NCI-H1092 treated with DMSO at 0.1 percent for 48 hours (cell line): ENCODE measurements at regions not wholly inside any gene's neighbourhood (a gene's known extent, or its start where the extent isn't known, plus 50 kb on each side); places are given as distances from the start of the nearest gene placed in this dataset.

Source experiments
- DNase-seq: peaks from one replicate; lab custom pipeline; 2025; lab: John Stamatoyannopoulos, UW

DNA sequence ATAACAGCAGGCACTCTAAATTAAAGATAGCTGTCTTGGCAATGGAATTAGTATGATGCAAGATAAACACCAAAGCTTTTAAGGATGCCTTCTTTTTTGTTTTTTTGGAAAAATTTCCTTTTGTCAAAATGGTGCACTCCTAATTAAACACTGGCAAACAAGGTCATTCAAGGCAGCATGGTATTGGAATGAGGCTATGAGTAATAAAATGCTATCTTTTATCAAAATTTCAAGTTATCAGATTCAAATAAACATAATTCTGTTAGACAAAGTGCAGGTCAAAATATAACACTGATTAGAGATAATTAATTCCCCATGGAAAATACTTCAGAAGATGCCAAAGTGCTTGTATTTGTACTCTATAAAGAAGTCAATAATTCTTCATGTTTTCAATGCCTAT lies 514.1 kb downstream of the TENT5A start:
- DNase-seq = no peak

DNA sequence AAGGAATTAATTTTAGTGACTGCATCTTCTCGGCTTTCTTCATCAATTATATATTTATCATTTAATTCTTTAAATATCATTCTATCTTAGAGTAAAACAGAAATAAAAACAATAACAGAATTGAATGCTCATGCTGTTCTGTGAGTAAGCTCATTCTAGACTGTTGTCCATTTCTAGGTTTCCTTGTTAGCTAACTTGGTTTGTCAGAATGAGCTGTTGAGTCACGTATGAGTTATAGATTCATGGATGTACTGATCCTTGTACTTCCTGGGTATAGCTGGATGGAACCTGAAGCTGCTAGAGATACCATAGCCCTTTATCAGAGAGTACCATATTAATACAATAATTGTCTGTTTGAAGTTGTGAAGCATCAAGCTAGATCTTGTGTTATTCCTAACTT lies 515.3 kb downstream of the TENT5A start:
- no peak for DNase-seq

DNA sequence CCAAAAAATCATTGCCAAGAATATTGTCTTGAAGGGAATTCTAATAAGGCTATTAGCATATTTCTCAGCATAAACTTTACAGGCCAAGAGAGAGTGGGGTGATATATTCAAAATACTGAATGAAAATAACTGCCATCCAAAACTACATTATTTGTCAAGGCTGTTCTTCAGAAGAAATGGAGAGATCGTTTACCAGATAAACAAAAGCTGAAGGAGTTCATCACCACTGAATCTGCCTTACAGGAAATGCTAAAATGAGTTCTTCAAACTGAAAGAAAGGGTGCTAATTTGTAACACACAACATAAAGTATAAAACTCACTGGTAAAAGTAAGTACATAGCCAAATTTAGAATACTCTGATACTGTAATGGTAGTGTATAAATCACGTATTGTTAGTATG lies 517.0 kb downstream of the TENT5A start:
- no peak for DNase-seq

DNA sequence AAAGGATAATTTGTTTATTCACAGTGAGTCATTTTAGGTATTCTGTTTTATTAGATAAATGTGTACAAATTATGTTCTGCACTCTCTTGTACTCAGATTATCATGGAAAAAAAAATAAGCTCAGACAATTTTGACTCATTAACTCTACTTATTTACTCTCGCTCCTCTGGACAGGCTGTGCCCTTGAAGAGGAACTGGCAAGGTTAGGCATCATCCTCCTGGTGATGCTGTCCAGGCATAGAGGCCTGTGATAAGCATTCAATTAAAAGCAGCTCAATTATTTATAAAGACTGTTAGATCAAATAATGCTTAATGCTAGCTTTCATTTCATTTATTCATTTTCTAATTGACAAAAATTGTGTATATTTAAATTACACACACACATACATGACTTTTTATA lies 518.5 kb downstream of the TENT5A start:
- no peak for DNase-seq

DNA sequence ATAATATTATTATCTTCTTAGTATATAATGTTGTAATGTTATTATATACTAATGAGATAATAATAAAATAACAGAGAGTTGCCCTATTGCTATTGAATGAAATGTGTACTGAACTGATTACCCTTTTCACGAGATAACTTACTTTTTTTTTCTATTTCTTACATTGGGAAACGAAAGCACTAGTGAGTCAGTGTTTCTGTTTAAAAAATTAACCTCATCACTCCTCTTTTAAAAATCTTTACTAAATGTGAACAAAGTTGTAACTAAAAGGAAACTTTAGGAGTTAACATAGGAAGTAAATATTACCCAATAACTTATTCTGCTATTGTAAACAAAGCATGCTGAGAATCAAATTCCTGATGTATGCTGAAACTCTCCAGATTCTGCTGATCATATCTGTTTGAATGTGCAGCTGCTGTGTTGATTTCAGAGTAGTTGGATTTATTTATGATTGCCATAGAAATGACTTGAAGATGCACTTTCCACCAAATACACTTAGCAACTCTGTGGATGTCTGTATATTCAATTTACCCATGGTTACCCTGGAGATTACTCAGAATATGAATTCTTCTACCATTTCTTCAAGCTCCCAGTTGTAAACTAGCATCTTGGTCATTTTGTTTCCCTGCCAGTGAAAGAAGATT lies 523.4 kb downstream of the TENT5A start:
- no peak for DNase-seq

DNA sequence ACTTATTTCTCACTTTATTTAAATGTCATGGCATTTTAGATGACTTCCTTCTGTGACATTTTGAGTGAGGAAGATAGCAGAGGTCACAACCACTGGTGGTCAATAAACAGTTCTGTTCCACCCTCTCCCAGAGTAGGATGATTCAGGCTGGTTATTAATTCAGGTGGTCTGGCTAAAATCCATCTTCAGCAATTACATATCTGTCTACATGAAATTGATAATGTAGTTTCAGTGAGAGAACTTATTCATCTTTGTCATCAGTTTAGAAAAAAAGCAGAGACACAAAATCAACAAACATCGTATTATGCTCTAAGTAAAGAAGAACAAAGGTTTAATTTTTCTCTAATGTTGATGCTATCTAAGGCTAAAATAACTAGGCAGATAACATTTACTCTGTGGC lies 525.5 kb downstream of the TENT5A start:
- no peak for DNase-seq

DNA sequence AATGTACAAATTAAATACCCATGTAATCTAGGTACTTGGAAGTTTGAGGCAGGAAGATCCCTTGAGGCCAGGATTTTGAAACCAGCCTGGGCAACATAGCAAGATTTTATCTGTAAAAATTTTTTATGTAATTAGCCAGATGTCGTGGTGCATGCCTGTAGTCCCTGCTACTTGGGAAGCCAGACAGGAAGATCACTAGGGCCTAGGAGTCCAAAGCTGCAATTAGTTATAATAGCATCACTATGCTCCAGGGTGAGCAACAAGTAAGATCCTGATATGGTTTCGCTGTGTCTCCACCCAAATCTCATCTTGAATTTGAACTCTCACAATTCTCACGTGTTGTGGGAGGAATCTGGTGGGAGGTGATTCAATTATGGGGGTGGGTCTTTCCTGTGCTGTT lies 535.8 kb downstream of the TENT5A start:
- no peak for DNase-seq

DNA sequence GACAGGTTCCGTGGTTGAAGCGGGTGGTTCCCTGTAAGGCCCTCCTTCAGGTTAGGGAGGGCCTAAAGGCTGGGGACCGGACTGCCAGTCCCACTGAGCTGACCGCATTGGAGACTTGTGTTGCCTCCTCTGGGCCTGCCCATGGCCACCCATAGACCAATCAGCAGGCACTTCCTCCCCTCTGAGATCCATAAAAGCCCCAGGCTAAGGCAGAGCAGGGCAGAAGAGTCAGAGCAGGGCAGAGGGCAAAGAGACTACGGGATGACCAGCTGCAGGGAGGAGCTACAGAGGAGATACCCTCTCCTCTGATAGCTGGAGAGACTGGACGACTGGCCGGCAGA lies 537.4 kb downstream of the TENT5A start:
- DNase-seq = no peak

DNA sequence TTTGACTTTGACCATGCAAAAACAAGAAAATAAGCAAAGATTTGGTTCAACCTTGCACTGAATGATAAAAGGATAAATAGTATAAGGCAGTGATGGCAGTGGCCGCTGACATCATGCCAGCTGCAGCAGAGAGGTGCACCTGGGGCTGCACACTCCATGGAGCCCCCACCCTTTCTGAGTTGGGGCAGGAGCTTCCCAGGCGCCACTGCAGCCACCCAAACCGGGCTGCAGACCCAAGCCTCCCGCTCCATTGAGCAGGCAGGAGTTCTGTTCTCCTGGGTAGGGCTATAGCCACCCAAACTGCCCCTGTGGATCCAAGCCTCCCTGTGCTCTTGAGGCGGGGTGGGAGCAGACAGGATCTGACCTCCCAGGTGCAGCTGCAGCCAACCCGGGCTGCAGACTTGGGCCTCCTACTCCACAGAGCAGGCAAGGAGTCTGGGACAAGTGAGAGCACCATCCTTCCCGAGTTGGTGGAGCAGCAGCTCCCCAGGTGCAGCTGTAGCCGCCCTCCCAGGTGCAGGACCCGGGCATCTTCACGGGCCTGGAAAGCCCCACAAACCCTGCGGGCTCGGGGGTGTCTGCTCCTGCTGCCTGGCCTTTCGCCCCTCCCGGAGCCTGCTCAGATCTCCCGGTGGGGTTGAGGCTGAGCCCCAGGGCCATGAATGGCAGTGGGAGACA lies 537.9 kb downstream of the TENT5A start:
- no peak for DNase-seq

DNA sequence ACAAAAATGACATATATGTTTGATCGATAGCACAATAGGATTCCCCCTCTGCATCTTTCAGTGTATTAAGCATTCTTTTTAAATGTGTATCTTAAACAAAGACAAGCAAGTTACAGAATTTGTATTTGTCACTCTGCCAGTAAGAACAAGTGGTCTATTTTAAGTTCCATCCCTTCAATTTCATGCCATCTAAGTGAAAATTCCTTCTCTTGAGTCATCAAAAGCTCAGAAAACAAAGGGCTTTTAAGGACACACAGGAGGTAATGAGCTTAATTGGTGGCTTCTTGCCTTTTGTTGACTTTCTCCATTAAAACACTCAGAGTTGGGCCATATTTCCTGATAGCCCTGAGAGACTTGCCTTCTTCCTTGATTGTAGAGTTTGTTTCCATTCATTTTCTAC lies 547.8 kb downstream of the TENT5A start:
- DNase-seq = no peak

DNA sequence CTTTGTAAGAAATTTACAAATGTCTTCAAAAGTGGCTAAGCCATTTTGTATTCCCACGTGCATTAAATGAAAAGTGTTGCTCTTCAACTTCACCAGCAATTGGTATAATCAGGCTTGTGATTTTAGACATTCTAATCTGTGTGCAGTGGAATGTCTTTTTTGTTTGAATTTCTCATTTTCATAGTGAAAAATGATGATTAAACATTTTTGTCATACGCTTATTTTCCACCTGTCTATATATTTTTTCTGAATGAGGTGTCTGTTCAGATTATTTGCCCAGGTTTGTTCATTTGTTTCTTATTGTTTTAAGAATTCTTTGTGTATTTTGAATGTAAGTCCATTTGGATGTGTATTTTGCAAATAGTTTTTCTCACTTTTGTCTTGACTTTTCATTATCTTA lies 558.1 kb downstream of the TENT5A start:
- no peak for DNase-seq

DNA sequence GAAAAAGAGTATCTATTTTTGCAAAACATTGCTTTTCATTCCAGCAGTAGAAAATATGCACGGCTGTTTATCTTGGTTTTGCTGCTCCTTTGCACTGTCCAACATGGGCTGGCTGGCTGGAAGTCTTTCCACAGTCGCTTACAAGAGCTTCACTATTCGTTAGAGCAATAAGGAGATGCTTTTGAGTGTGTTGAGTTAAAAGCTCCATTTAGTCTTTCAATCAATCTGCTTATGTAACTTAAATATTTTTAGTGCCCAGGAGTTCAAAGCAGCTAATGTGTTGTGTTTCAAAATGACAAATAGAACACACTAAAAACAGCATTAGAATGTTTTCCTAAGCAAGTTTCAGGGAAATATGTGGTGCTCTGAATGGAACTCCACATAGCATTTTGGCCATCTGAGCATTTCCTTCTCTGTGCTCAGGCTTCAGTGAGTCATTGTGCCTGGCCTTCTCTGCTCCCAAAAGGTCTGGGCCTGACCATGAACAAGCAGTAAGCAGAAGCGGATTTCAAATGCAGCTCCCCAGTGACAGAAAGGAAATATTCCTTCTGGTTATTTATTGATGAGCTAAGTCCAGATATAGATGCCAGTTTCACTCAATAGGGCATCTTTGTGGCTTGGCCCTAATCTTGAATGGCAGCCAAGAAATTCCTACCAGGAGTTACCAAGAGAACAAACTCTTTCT lies 580.3 kb downstream of the TENT5A start:
- no peak for DNase-seq

DNA sequence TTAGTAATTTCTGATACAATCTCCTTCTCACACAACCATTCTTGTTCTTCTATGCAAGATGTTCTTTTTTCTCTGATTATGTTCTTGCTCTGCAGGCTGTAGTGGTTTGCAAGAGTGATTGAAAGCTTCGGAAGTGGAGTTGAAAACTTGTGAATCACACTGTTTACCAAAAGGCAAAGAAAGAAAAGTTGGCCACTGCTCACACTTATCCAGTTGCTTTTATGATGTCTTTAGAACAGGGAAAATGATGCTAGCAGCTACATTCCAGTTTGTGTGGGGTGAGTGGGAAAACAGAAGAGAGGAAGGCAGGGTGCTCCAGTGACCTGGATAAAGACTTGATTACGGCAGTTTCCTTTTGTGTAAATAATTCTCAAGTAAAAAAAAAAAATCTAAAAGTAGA lies 583.3 kb downstream of the TENT5A start:
- DNase-seq = no peak

DNA sequence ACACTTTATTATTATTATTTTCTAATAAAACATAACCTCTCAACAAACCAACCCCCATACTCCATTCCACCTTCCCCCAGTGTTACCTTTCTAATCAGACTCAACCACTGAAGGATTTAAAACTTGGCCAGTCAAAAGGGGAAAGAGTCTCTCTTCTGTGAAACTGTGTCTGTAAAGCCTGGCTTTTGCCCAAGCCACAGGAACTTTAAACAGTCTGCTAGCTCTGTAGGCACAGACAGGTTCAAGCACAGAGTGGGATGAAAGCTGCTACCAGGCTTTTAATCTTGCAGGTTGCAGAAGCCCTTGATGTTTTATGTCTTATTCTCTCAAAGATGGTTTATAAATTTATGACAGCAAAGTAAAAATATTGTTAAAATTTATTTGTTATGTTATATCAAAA lies 585.7 kb downstream of the TENT5A start:
- no peak for DNase-seq

DNA sequence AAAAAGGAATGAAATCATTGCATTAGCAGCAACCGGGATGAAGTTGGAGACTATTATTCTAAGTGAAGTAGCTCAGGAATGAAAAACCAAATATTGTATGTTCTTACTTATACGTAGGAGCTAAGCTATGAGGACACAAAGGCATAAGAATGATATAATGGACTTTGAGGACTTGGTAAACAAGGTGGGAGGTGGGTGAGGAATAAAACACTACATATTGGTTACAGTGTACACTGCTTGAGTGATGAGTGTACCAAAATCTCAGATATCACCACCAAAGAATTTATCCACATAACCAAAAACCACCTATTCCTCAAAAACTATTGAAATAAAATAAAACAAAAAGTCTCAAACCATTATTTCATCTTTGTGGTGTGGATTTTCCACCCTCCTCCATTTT lies 593.5 kb downstream of the TENT5A start:
- no peak for DNase-seq

DNA sequence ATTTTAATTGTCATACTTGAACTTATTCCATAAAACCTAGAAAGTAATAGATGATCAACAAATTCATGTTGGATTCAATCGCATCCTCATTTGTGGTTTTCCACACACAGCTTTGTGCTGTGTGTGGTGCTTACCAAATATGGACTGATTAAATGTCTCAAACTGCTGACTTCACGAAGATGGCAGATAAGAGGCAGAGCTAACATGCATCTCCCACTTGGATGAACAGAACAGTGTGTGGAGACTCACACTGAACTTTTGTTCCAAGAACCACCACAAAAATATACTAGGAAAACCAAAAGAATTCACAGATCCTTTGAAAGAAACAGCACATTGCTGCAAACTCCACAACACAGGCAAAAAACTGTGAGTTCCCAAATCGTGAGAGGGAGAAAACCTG lies 603.7 kb downstream of the TENT5A start:
- no peak for DNase-seq

DNA sequence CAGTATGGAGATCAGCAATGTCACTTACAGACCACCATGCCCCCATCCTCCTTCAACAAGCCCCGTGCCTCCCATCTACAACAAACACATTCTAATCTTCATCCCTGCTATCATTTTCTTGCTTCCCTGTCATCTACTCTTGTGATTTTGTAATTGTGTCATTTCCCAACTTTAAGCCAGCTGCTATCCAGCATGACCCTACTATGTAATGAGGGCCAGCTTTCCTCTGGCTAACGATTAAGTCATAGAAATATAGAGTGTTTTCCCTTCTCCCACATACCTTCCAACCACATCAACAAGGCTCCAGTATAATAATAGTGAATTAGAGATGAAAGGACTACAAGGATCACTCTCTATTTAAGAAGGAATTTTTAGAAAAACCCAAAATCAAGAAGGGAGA lies 607.0 kb downstream of the TENT5A start:
- DNase-seq = no peak

DNA sequence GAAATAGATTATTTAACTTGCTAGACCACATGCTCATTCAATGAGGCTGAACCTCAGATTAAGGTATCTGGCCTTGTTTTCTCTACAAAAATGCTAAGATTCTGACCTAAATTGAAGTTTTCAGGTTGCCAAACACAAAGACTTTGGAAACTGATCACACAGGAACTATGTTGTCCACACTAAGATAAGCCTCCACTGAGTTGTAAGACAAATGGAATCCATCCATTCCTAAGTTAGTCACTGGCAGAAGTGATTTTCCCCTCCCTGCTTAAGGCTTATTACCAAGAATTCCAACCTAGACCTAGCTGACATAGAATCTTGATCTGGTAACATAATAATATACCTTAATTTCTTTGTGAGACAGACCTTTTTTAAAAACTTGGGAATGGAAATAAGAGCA lies 608.1 kb downstream of the TENT5A start:
- DNase-seq = no peak

DNA sequence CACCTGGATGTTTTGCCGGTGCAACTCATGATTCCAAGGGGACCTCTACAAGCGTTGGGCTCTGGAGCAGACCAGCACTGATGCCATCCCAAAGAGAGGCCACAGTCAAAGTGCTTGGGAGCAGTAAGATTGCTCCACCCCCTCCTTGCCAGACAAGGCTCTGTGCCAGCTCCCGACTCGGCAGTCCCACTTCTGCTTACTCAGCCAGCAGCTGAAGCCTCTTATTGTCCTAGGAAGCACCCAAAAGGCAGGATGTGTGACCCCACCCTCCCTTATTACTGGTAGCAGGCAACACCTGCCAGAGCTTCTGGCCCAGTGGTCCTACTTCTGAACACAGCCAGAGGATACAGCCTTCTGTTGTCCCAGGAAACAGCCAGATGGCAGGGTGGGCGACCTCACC lies 614.2 kb downstream of the TENT5A start:
- DNase-seq = no peak

DNA sequence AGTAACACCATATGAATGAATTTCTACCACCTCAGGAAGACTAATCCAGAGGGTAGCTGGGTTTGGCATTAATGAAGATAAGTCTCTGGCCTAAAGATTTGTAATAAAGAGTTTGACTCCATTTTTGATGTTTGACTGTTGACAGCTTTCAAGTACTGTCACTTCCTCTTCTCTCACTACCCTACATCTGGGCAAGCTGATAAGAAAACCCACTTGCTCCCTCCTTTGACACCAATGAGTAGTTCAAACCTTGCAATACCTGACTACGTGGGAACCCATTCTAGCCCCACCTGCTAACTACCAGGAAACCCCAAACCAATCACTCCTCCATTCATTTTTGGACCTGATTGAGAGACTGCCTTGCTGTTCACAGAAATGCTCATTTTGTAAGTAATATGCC lies 621.5 kb downstream of the TENT5A start:
- DNase-seq = no peak

DNA sequence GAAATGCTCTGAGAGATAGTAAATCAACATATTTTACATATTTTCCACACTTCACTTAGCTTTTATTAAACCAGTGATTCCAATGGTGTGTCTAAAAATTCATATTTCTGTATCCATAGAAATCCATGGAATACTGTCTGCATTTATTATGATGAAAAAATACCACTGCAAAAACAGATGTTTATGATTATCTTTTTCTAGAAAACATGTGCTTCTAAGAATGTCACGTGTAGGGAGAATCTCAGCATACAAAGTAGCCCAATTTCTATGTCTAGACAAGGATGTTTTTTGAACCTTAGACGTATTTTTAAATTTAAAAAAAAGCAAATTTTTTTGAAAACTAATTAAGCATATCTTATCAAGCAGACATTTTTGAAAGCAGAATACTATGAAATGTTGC lies 622.4 kb downstream of the TENT5A start:
- no peak for DNase-seq

DNA sequence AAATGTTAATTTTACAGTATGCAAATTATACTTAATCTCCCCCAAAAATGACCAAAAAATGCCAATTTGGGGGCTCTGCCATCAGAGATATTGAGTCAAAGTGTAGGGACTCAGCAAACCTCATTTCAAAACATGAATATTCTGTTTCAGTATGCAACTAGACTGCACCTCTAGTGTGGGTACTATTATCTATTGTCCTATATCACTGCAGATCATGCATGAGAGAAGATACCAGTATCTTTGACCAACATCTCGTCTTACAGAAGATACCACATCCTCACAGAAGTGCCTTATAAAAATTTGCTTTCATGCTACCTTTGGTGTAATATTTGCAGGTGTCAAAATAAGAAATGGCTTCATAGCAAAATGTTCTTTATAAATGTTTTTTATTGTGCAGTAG lies 623.8 kb downstream of the TENT5A start:
- no peak for DNase-seq

DNA sequence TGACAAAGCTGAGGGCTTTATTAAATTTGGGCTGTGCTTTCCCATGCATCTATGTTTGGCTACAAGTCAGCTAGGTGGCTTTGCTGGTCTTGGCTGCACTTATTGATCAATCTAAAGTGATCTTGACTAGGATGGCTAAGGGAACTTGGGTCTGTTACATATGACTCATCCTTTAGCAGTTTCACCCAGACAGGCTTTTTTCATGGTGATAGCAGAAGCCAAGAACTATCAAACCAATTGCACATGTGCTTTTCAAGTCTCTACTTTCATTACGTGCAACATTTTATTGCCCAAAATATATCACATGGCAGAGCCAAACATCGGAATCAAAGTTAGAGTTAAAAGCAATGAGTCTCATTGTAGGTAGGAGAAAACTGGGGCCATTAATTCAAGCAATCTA lies 626.3 kb downstream of the TENT5A start:
- DNase-seq = no peak

DNA sequence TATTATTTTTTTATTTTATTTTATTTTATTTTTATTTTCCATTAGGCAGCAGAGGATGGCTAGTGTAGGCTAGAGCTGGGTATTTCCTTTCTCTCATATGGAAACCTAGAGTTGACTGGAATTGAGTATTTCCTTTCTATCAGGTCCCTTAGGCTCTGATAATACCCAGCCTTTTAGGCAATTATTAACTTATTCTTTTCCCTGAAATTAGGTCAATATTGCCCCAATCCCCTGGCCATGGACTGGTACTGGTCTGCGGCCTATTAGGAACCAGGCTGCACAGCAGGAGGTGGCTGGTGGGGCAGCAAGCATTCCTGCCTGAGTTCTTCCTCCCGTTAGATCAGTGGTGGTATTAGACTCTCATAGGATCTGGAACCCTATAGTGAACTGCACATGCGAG lies 632.2 kb downstream of the TENT5A start:
- DNase-seq = no peak
